ENCODE measurements at regions not wholly inside any gene's neighbourhood (a gene's known extent, or its start where the extent isn't known, plus 50 kb on each side); places are given as distances from the start of the nearest gene placed in this dataset.
A peak's percentile ranks its signal among the peaks of the same experiment; 100 is the strongest.
"Not testable (repeated sequence)": the region's sequence is repeated elsewhere in the genome, so short reads cannot be mapped to it uniquely, and the experiment has no call there.

DNA sequence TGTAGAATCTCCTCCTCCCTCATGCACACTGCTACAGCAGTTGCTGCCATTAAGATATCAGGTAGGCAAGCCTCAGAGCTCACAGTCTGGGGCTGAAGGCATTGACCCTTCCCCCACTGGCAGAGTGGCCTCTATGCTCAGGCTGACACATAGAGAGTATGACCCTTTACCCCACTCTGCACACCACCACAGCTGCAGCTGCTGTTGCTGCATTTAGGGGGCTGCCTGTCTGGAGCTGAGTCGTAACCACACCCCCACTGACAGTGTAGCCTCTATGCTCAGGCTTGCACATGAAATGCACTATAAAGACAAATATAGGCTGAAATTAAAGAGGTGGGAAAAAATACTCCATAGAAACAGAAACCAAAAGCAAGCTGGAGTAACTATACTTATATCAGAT is 289.3 kb upstream of the PABPC4L start:
- no peak for DNase-seq

DNA sequence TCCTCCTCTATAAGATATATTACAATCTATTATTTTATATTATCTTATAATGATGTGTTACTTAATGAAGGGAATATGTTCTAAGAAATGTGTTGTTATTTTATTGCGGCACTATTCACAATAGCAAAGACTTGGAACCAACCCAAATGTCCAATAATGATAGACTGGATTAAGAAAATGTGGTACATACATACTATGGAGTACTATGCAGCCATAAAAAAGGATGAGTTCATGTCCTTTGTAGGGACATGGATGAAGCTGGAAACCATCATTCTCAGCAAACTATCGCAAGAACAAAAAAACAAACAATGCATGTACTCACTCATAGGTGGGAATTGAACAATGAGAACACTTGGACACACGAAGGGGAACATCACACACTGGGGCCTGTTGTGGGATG is 281.9 kb upstream of the PABPC4L start:
- DNase-seq, result not testable (repeated sequence)

DNA sequence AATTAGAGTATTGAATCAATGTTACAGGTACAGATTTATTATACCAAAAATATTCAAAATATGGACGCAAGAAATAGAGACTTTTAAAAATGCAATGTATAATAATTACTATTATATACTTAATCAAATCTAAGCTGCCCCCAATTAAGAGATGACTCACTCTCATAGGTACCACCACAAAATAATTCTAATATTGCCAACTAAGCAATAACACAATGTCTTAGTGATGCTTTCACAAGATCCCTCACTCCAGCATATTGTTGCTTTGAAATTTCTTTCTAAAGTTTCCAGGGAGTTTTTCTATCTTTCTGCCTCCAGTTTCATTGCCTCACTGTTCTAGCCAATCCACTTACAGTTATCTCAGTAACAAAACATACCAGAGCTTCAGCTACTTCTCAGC is 270.0 kb upstream of the PABPC4L start:
- DNase-seq, result no peak

DNA sequence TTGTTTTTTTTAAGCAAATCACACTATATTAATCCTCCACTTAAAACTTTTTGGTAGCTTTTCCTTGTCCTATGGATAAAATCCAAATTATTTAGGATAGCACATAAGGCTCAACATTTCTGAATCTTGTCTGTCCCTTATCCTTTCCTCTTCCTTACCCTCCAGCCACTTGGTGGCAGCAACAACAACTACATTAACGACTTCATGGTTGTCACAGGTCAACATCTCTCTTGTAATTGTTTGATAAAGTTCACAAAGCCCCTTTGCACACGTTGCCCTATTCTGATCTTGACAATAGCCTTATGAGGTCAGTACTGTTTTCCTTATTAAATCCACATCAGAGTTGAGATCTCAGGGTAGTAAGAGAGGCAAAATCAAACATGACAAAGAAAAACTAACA is 269.0 kb upstream of the PABPC4L start:
- peak; percentile 15 for DNase-seq

DNA sequence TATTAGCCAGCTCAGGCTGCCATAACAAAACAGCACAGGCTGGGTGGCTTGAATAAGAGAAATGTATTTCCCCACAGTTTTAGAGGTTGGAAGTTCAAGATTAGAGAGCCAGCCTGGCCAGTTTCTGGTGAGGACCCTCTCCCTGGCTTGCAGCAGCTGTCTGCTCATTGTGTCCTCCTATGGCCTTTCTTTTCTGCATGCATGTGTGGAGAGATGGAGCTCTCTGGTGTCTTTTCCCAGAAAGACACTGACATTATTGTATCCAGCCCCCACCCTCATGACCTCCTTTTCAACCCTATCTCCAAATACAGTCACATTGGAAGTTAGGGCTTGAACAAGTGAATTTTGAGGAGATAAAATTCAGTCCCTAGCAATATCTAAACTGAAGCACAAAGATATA is 263.8 kb upstream of the PABPC4L start:
- DNase-seq, result peak; percentile 5

DNA sequence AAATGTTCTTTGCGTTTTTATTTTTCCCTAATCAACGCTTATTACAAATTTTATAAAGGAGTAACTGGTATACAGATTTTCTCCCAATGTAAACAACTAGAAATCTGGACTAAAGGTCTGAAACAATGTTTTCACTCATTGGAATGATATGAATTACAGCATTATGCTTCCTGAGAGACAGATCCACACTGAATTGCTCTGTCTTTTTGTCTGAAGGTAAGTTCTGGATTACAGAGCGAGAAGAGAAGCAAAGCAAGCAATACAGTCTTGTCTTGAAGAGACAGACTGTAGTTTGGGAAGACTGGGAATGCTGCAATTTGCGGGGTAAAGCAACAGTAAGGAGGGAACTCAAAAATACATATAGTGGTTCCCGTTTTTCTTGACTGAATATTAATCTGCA is 262.2 kb upstream of the PABPC4L start:
- no peak for DNase-seq

DNA sequence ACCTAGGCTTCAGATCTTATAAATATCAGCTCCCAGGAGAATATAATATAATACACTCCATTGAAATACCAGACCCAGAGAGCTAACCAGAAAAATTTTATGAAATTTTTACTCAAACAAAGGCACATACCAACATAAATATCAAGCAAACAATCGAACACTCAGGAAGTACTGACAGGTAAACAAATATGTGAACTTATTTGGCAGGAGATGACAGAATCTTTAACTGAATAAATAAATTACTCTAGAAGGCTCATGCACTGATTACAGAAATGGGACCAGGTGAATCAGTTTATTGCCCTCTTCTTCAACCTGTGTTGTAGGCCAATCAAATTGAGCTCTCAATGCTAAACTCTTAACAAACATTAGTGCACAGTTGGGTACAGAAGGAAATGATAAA is 225.2 kb upstream of the PABPC4L start:
- no peak for DNase-seq

DNA sequence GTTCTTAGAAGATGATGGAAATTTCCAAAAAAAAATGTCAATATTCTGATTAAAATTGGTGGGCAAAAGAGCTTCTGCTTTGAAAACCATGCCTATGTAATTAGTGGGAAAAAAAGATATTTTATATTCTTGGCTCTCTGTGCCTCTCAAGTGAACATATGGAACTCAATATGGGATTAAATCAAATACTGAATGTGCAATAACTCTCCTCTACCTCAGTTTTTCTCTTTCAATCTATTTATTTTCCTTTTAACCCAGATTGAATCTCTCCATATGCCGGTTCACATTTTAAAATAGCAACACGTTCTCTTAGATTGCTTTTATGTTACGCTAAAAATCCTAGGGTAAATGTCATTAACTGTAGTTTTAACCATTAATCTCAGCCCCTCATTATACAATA is 224.2 kb upstream of the PABPC4L start:
- DNase-seq, result no peak

DNA sequence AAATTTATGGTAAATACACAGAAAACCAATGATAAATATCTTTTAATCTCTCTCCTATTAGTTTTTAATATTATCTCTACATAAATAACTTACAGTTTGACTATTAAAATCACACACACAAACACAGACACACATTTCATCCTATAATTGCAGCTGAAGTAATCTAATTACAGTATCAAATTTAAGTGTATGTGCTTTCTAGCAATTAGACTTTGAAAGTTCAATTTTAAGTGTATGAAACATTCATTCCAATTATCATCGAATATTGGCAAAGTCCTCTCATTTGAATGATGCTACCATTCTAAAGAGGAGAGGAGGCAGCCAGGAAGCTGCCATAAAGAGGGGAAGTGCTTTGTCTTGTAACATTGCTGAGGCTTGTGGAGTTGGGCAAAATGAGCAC is 221.2 kb upstream of the PABPC4L start:
- no peak for DNase-seq

DNA sequence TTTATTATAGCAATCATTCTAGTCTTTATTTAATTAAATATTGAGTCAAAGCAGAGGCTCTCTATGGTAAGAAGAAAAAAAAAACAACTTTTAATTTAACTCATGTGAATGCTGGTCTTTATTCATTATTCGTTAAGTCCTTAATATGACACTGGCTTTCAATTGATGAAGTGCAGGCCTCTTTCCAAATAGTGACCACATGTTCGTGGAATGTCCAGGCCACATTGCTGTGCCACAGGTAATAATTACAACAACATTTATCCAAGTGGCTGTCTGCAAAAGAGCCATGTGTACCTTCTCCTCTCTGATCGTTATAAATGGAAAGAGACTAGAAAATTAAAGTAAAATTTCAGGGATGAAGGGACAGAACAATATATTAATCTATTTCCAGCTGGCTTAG is 220.1 kb upstream of the PABPC4L start:
- peak; percentile 25 for DNase-seq

DNA sequence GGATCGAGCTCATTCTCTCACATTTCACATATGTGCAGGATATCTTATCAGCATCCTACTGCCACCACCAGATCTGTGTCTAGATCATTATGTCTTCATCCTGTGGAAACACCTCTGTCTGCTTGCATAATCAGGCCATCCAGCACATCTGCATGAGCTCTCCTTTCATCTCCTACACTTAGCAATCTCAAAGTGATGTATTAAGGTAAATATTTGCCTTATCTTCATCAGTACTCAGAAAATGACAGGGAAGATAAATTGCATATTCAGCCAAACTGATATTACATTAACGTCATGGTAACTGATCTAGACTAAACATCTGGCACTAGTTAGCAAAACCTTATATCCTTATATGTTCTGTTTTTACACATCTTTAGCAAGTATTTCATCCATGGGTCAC is 207.3 kb upstream of the PABPC4L start:
- no peak for DNase-seq

DNA sequence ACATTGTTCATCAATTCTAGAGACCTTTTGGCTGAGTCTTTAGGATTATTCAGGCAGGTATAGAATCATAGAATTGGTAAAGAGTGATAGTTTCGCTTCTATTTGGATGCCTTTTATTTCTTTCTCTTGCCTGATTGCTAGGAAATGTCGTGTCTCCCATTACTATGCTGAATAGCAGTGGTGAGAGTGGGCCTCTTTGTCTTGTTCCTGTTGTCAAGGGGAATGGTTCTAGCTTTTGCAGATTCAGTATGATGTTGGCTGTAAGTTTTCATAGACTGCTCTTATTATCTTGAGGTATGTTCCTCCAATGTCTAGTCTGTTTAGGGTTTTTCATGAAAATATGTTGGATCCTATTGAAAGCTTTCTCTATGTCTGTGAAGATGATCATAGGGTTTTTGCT is 200.2 kb upstream of the PABPC4L start:
- no peak for DNase-seq

DNA sequence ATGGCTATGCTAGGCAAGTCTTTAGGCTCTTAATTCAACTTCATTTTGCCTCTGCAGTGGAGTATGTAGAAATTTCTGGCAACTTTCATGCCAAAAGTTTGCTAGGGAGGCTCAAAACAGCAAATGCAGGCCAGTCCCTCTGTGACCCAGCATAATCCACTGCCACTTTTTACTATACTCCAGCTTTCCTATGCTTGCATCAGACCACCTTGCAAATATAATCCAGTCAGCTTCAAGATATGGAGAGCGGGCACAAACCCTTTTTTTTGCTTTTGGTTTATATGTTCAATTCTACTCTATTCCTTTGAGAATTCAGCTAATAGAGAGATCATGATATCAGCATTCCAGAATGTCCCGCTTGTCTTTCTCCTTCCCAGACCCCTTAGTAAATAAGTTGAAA is 192.0 kb upstream of the PABPC4L start:
- no peak for DNase-seq

DNA sequence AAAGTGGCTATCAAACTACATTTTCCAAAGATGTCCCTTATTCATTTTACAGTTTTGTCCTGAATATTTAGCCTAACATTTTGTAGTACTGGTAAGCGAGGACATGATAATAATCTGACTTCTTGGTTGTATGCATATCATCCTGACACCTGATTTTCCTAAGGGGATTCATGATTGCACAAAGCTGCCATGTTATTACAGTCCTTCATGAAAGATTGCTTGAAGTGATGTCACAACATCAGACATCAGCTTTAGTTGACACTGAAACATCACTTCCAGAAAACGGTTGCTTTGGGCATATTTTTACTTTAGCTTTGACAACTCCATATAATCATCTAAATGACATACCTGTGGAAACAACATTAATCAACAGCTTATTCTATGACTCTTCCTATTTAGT is 188.7 kb upstream of the PABPC4L start:
- DNase-seq, result no peak

DNA sequence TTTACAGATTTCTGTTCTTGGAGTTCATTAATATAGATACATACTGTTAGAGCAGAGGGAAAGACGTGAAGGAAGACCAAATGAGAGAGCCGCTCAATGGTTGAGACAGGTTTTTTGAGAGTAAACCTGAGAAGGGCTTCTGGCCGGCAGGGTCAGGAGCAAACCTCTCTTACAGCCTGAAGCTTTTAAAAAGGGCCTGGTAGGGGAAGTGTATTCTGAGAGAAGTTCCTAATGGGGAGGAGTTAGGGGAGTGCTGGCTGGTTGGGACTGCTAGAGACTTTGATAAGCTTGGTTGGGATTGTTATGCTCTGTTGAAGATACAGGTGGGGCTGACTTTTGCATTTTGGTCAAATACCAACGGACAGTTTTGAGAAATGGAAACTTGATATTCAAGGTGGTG is 186.8 kb upstream of the PABPC4L start:
- no peak for DNase-seq

DNA sequence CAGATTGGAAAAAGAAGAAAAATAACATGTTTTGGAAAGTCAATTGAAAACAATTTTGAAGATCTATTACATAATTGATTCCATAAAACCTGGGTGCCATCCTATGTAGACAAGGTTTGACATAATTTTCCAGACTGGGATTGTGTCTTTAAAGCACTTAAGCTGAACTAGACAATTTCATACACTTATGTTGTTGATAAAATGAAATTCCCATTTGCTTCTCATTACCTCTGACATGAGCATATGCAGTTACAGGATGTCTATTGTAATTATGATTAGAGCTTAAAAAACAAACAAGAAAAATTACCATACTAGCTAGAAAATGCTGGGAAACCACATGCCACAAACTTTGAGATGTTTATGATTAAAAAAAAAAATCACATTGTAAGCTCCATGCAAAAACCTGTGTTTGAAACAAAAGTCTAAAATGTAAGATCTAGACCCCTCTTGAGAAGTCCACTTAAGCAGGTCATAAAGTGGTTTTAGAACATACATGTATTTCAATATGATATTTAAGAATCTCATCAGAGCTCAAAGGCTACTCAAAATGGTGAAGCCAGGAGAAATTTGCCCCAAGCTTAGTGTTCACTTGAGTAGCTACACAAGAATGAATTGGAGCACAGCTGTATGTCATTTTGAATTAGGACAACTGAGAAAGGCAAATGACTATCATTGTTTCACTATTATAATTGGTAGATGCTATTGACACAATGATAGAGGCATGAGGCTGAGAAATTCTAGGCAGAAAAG is 181.1 kb upstream of the PABPC4L start:
- peak; percentile 13 for DNase-seq

DNA sequence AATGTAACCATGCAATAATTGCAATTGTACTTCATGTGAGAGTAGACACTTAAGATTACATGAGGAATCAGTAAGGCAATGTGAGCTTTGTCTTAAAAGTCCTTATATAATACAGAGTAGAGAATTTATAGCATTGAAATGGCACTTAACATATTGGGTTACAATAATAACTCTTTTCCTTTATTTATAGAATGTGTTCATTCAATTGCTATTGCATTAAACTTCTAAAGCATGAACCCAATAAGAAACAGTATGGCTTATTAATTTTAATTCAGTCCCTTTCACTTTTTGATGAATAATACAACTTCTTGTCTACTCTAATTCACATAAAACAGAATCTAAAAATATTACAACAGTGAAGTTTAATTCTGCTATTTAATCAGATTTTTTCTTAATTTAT is 174.2 kb upstream of the PABPC4L start:
- no peak for DNase-seq

DNA sequence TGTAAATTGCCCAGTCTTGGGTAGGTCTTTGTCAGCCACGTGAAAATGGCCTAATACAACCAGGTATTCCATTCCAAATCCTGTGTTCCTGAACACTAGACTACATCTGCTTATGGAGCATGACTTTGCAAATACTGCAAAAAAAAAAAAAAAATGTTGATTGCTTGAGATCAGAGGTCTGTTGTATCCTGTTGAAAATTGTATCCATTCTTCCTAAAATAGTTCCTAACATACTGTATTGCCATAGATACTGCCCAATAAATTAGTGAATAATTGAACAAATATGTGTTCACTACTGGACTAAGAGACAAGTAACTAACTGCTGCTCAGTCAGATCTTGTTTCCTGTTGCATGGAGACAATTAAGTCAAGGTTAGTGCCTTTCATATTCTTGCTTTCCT is 164.3 kb upstream of the PABPC4L start:
- no peak for DNase-seq

DNA sequence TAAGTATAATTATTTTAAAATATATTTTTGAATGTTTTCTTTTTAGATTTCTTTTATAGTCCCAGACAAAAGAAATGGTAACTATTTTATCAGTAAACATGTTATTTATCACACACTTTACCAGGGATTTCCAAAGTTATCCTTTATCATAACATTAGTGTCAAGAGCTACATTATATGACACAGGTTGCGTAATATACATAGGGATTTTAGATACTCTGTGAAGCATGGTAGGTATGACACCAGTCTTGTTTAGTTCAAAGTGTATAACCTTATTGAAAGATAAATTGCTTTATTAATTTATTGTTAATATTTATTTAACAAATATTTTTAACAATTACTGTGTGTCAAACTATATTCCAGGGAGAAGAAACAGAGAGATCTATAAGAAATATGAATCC is 163.3 kb upstream of the PABPC4L start:
- DNase-seq, result no peak

DNA sequence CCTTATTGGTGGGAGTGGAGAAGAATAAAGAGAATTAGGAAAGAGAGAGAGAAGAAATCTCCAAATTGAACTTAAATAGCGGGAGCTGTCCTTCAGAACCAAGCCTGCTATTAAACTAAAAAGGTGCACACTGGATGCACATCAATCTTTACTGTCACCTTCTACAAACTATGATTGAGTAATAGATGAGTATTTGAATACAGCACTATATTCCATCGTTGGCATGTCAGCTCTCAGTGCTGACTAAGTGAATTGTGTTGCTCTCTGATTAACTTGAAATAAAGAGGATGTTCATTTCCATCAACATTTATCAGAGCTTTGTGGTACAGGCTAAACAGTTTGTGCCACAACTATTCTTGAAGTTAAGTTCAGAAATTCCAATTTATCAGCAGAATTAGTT is 143.7 kb upstream of the PABPC4L start:
- DNase-seq, result no peak

DNA sequence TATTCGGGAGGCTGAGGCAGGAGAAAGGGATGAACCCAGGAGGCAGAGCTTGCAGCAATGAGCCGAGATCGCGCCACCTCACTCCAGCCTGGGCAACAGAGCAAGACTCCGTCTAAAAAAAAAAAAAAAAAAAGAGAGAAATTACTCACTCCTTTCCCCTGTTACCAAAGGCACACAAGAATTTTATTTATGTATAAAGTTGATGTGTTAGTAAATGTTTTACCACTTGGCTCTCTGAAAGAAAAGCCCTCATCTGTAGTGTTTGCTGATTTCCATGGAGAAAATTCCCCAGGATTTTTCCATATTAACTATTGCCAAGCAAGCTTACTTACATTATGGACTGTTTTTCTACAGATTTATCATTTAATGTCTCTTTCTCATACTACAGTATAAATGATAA is 142.1 kb upstream of the PABPC4L start:
- DNase-seq, result no peak

DNA sequence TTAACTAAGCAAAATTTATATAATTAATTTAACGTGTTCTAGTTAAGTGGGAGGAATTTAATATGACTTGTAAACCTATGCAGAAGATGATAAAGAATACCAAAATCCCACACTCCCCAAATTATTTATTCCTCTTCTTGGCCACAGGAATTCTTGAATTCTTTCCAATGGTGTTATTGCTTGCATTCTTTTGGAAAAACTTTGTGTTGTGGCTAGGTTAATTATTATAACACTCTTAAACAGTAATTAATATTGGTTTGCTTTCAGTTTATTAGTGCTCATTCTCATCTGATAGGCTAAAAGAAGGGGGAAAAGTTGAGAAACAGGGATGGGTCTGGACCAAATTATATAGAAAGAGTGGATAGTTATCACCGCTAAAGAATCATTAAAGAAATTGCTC is 141.5 kb upstream of the PABPC4L start:
- no peak for DNase-seq

DNA sequence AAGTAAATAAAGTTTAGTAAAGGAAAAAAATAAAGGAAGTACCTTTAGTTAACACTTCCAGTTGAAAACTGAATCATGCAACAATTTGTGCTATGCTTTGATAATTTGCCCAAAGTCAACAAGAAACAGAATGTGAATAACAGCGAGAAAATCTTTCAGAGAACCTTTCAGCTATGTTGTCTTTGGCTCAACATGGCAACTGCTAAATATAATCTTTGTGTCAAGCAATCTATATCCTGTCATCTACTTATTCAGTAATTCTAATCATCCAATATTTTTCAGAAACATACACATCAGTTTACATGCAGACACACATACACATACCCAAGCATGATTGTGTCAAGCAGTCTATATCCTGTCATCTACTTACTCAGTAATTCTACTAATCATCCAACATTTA is 136.0 kb upstream of the PABPC4L start:
- DNase-seq, result no peak

DNA sequence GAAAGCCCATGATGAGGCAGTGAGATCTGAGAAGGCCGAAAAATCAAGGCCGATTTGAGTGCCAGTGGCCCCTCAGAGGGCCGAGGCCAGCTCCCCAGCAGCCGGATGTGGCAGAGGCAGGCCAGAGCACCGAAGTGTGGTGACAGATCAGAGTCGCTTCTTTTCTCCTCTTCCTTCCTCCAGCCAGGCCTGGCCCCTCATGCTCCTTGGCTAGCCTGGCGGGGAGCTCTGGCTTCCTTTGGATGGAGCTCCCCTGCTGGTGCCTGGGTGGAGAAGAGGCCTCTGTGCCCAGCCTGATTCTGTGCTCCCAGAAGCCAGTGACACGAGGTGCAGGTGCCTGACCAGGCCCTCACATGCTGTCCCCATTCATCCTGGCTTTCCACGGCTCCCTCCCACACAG is 127.2 kb upstream of the PABPC4L start:
- DNase-seq, result no peak
